DND-41 (cell line): ENCODE measurements at regions not wholly inside any gene's neighbourhood (a gene's known extent, or its start where the extent isn't known, plus 50 kb on each side); places are given as distances from the start of the nearest gene placed in this dataset.

Source experiments
- ATAC-seq: fragments of 200-7000 bp; cut with Tn5 transposase; 3 replicates; pipeline ENCODE4 v1.9.1; 2021; ENCODE audit warnings: low read depth; ENCODE audit not compliant: insufficient read depth
- DNase-seq: peaks from one replicate; pipeline ENCODE4 v3.0.0-alpha.2; 2020
- H2AFZ ChIP-seq: 2 replicates; pipeline ENCODE4 v1.6.0; 2012; ENCODE audit warnings: low read depth, low read length
- H3K27ac ChIP-seq: 2 replicates; pipeline ENCODE4 v1.5.1; 2012; ENCODE audit warnings: low read length, inconsistent platforms
- H3K27me3 ChIP-seq: fragments of 200-600 bp; sonication (generic); 2 replicates; pipeline ENCODE4 v1.6.0; 2012; ENCODE audit warnings: low read length, mild to moderate bottlenecking, inconsistent platforms; ENCODE audit not compliant: insufficient read depth, poor library complexity
- H3K36me3 ChIP-seq: 2 replicates; pipeline ENCODE4 v1.5.1; 2012; ENCODE audit warnings: low read length, inconsistent platforms; ENCODE audit not compliant: insufficient read depth
- H3K4me1 ChIP-seq: 2 replicates; pipeline ENCODE4 v1.5.1; 2012; ENCODE audit warnings: mild to moderate bottlenecking, low read length; ENCODE audit not compliant: insufficient read depth
- H3K4me2 ChIP-seq: 2 replicates; pipeline ENCODE4 v1.6.0; 2012; ENCODE audit warnings: mild to moderate bottlenecking, moderate library complexity, low read length, inconsistent platforms; ENCODE audit not compliant: insufficient read depth
- H3K4me3 ChIP-seq, 2 experiments: fragments of 200-600 bp in 1 of 2; shearing (Covaris generic) in 1 of 2; 2 replicates each; pipeline ENCODE4 v1.5.1; 2012 to 2016; ENCODE audit warnings: inconsistent platforms in 2 of 2, low read length in 2 of 2, mild to moderate bottlenecking in 2 of 2, low read depth in 1 of 2, moderate library complexity in 1 of 2
- H3K79me2 ChIP-seq: 2 replicates; pipeline ENCODE4 v1.6.0; 2012; ENCODE audit warnings: low read length, inconsistent platforms; ENCODE audit not compliant: insufficient read depth
- H3K9ac ChIP-seq: 2 replicates; pipeline ENCODE4 v1.6.0; 2012; ENCODE audit warnings: low read depth, mild to moderate bottlenecking, inconsistent platforms, low read length, moderate library complexity
- H3K9me3 ChIP-seq: 2 replicates; pipeline ENCODE4 v1.5.1; 2012; ENCODE audit warnings: low read length, moderate library complexity, mild to moderate bottlenecking, inconsistent platforms; ENCODE audit not compliant: insufficient read depth, severe bottlenecking
- H4K20me1 ChIP-seq: 2 replicates; pipeline ENCODE4 v1.6.0; 2012; ENCODE audit warnings: low read length; ENCODE audit not compliant: insufficient read depth
- CTCF ChIP-seq: IDR thresholded peaks from 2 replicates; pipeline ENCODE4 v1.5.1; 2012; ENCODE audit warnings: borderline replicate concordance, low read length, moderate library complexity, mild to moderate bottlenecking; ENCODE audit not compliant: poor library complexity, severe bottlenecking; ENCODE audit errors: extremely low read depth
- EZH2 ChIP-seq: IDR thresholded peaks from 3 replicates; pipeline ENCODE4 v1.6.1; 2012; ENCODE audit warnings: borderline replicate concordance, low read depth, mild to moderate bottlenecking, moderate library complexity, low read length, inconsistent platforms; ENCODE audit not compliant: severe bottlenecking

- H3K4me1 ChIP-seq, result peaks cover 7% of the 10 kb centered on the region
- DNase-seq (no peak), ATAC-seq (no peak)
- H3K9me3 ChIP-seq, result peaks cover 10% of the 10 kb centered on the region
- TF ChIP-seq CTCF (no peak), EZH2 (no peak)
- no peaks in the 10 kb centered on the region for H3K27me3 ChIP-seq
- peak overlapping the region; percentile 51; the same call in 1 of the 2 replicates for H2AFZ ChIP-seq
- H3K27ac ChIP-seq, result no peak overlapping the region
- no peaks in the 10 kb centered on the region for H4K20me1 ChIP-seq
- no peaks in the 10 kb centered on the region for H3K79me2 ChIP-seq
- no peak overlapping the region for H3K4me3 ChIP-seq
- H3K36me3 ChIP-seq, result no peaks in the 10 kb centered on the region
- H3K4me2 ChIP-seq, result no peak overlapping the region
- H3K9ac ChIP-seq, result no peak overlapping the region
These were observed 313.0 kb upstream of the SLC39A10 start for GRCh38 chr2:195343942-195344530.

DNA sequence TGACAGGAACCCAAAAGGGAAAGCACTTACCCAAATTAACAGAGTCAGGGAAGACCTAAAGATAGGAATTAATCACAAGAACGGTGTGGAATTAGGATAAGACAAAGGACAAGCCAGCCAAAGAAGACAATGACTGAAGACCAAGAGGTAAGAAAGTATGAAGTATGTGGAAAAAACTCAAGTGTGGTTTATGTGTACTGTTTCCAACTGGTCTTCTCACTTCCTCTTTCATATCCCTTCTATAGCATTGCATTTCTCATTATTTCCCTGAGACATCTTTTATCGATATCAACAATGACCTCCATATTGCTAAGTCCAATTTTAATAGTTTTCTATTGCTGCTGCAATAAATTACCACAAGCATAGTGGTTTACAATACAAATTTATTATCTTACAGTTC is 313.5 kb upstream of the SLC39A10 start:
- H3K9me3 ChIP-seq, result peaks cover 6% of the 10 kb centered on the region
- no peak for DNase-seq
- no peak overlapping the region for H3K4me2 ChIP-seq
- H4K20me1 ChIP-seq, result no peaks in the 10 kb centered on the region
- TF ChIP-seq CTCF (no peak), EZH2 (no peak)
- no peak overlapping the region for H3K4me3 ChIP-seq
- H3K79me2 ChIP-seq, result no peaks in the 10 kb centered on the region
- no peaks in the 10 kb centered on the region for H3K36me3 ChIP-seq
- no peak overlapping the region for H3K27ac ChIP-seq
- no peak for ATAC-seq
- H3K4me1 ChIP-seq, result peaks cover 7% of the 10 kb centered on the region
- no peak overlapping the region for H3K9ac ChIP-seq
- 0 out of 2 replicates have a peak overlapping the region, but pooled peaks have one; percentile 51 for H2AFZ ChIP-seq
- H3K27me3 ChIP-seq, result no peaks in the 10 kb centered on the region

DNA sequence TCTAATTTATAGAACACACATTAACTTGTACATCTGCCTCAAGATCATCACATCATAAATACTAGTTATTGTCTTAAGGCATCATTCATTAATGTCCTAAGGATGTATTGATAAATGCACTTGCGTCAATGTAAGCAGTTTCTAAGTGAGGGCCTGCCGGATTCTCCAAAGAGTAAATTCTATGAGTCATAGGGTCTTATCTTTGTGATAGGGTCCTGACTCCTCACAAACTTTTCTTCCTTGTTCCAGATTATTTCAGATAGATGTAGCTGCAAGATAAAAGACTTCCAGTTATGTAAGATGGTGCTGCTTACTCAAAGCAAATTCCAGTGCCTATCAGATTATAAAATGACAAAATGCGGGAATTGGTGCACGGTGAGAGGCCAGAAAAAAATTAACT is 315.0 kb upstream of the SLC39A10 start:
- Histone ChIP-seq H3K9ac (no peak overlapping the region), H3K9me3 (no peaks in the 10 kb centered on the region), H3K36me3 (no peaks in the 10 kb centered on the region), H2AFZ (0 out of 2 replicates have a peak overlapping the region, but pooled peaks have one; percentile 34), H3K4me3 (no peak overlapping the region), H3K27me3 (no peaks in the 10 kb centered on the region), H3K79me2 (no peaks in the 10 kb centered on the region), H4K20me1 (no peaks in the 10 kb centered on the region), H3K27ac (no peak overlapping the region), H3K4me2 (no peak overlapping the region), H3K4me1 (peaks cover 7% of the 10 kb centered on the region)
- ATAC-seq, result no peak
- TF ChIP-seq CTCF (no peak), EZH2 (no peak)
- DNase-seq, result no peak

DNA sequence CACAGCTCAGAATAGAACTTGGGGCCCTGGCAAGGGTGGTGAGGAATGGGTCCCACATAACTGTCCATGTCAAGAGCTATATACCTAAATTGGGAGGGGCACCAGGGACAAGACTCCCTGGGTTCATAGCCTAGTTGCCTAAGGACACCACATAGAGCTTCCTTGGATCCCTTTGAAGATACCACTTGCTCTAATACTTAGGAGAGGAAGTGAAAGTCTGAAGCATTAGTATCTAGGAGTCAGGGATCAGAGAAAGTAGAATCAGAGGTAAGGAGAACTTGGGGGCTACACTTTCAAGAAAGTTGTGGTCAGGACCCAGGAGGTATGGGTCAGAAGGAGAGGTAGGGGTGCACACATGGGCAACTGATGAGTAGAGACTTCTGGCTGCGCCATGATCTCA is 318.2 kb upstream of the SLC39A10 start:
- H3K36me3 ChIP-seq, result no peaks in the 10 kb centered on the region
- H3K79me2 ChIP-seq, result no peaks in the 10 kb centered on the region
- DNase-seq, result no peak
- no peak overlapping the region for H3K4me2 ChIP-seq
- H2AFZ ChIP-seq, result no peak overlapping the region
- H3K9ac ChIP-seq, result no peak overlapping the region
- H3K27ac ChIP-seq, result no peak overlapping the region
- ATAC-seq, result no peak
- no peaks in the 10 kb centered on the region for H3K9me3 ChIP-seq
- TF ChIP-seq EZH2 (no peak), CTCF (no peak)
- peaks cover 7% of the 10 kb centered on the region for H3K4me1 ChIP-seq
- no peaks in the 10 kb centered on the region for H3K27me3 ChIP-seq
- no peaks in the 10 kb centered on the region for H4K20me1 ChIP-seq
- no peak overlapping the region for H3K4me3 ChIP-seq
